ENCODE measurements at regions not wholly inside any gene's neighbourhood (a gene's known extent, or its start where the extent isn't known, plus 50 kb on each side); places are given as distances from the start of the nearest gene placed in this dataset.

- ChIA-PET RAD21 (ENCODE audit: low non-redundant PET in 1 of 2, low total read pairs in 2 of 2, uncharacterized antibody in 2 of 2, unreplicated experiment in 2 of 2) (no interaction called here), CTCF (no interaction called here), POLR2A (no interaction called here)
- ATAC-seq (no peak), DNase-seq (ENCODE audit: low read depth, low spot score) (no peak)
- Histone ChIP-seq H3K9ac (ENCODE audit: low read length) (no peak overlapping the region), H3K27ac (ENCODE audit: low read depth, low read length) (no peak overlapping the region), H4K20me1 (ENCODE audit: insufficient read depth) (no peaks in the 10 kb centered on the region), H3K36me3 (ENCODE audit: control insufficient read depth in 1 of 2, insufficient read depth in 2 of 2, low read length in 2 of 2) (no peaks in the 10 kb centered on the region), H3K9me2 (ENCODE audit: insufficient read depth) (no peaks in the 10 kb centered on the region), H3K9me3 (ENCODE audit: control insufficient read depth in 1 of 2, insufficient read depth in 1 of 2, low read depth in 1 of 2, low read length in 2 of 2) (no peaks in the 10 kb centered on the region), H3K79me2 (ENCODE audit: insufficient read depth, low read length) (no peaks in the 10 kb centered on the region), H3K4me3 (replicated peaks in 1 of 2; ENCODE audit: low read depth in 1 of 2, low read length in 2 of 2) (no peak overlapping the region), H3K27me3 (ENCODE audit: insufficient read depth, low read length) (peaks cover 48% of the 10 kb centered on the region), H2AFZ (ENCODE audit: low read depth, low read length, poor library complexity, severe bottlenecking) (no peak overlapping the region), H3K4me1 (ENCODE audit: control insufficient read depth in 1 of 2, insufficient read depth in 2 of 2, low read length in 2 of 2) (no peaks in the 10 kb centered on the region), H3K4me2 (ENCODE audit: low read length) (no peak overlapping the region)
- no TSS peak for BruUV-seq (replicated peaks)
- TF ChIP-seq ZBTB33 (IDR thresholded peaks at IDR 0.05; ENCODE audit: extremely low read depth, insufficient replicate concordance, low read length): no peak
- no peak for TF ChIP-seq CBX3 (IDR thresholded peaks at IDR 0.05; ENCODE audit: low read depth)
- TF ChIP-seq, protein P1, sequence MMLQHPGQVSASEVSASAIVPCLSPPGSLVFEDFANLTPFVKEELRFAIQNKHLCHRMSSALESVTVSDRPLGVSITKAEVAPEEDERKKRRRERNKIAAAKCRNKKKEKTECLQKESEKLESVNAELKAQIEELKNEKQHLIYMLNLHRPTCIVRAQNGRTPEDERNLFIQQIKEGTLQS (IDR thresholded peaks at IDR 0.05): no peak
- no peak for TF ChIP-seq EGR1 (IDR thresholded peaks at IDR 0.05; ENCODE audit: low read depth)
- TF ChIP-seq SP1 (IDR thresholded peaks at IDR 0.05; ENCODE audit: low read depth): no peak
- TF ChIP-seq ZNF274 (IDR thresholded peaks at IDR 0.05; ENCODE audit: low read depth, low read length): no peak
- no peak for TF ChIP-seq ELF1 (IDR thresholded peaks at IDR 0.05; ENCODE audit: borderline replicate concordance, low read depth)
- no peak for TF ChIP-seq FOSL1 (IDR thresholded peaks at IDR 0.05; ENCODE audit: low read depth)
- no peak for TF ChIP-seq CEBPB (IDR thresholded peaks at IDR 0.05; ENCODE audit: low read depth)
- TF ChIP-seq JUND (IDR thresholded peaks at IDR 0.05): no peak
- TF ChIP-seq YY1 (IDR thresholded peaks at IDR 0.05; ENCODE audit: extremely low read depth, insufficient replicate concordance, low read depth, low read length): no peak
- no peak for TF ChIP-seq POLR2AphosphoS5 (IDR thresholded peaks at IDR 0.05; ENCODE audit: low read depth, low read length)
- TF ChIP-seq POLR2A (IDR thresholded peaks at IDR 0.05; ENCODE audit: borderline replicate concordance, extremely low read depth, insufficient read depth, insufficient read length): no peak
- no peak for TF ChIP-seq EZH2 (IDR thresholded peaks at IDR 0.05)
- intact Hi-C loops (cut with micrococcal nuclease): no loop called here
Observed at GRCh38 chr17:15087946-15088345, 177.2 kb downstream of the PMP22 start.
